OCI-LY7 (cell line): ENCODE measurements at regions not wholly inside any gene's neighbourhood (a gene's known extent, or its start where the extent isn't known, plus 50 kb on each side); places are given as distances from the start of the nearest gene placed in this dataset.

Source experiments
- BruUV-seq: library from RNA; stranded (reverse); fragments of 400-500 nt; replicated peaks from 2 replicates; lab custom pipeline; 2021; lab: Mats Ljungman, UMichigan
- CTCF ChIA-PET: fragments of 300-600 bp; sonication (Branson Sonifier 250); formaldehyde crosslinking; loops from one replicate; lab custom pipeline; 2022; ENCODE audit warnings: antibody characterized with exemption; ENCODE audit not compliant: unreplicated experiment; lab: Charles Lee
- POLR2A ChIA-PET: fragments of 300-600 bp; sonication (Branson Sonifier 250); formaldehyde crosslinking; loops from one replicate; lab custom pipeline; 2022; ENCODE audit warnings: antibody characterized with exemption; lab: Charles Lee
- DNase-seq: peaks from one replicate; pipeline ENCODE4 v3.0.0-alpha.2; 2015; ENCODE audit warnings: low spot score
- H2AFZ ChIP-seq: fragments of 200-600 bp; sonication (generic), shearing (Covaris generic); 2 replicates; pipeline ENCODE4 v1.6.1; 2014; ENCODE audit warnings: mild to moderate bottlenecking, antibody characterized with exemption, low read length, moderate library complexity
- H3K27ac ChIP-seq: fragments of 200-600 bp; sonication (generic); 2 replicates; pipeline ENCODE4 v1.5.1; 2014; ENCODE audit warnings: mixed run types, low read depth, mild to moderate bottlenecking, moderate library complexity, low read length, inconsistent platforms; ENCODE audit not compliant: poor library complexity, severe bottlenecking
- H3K36me3 ChIP-seq: fragments of 200-600 bp; sonication (generic); 2 replicates; pipeline ENCODE4 v1.6.1; 2014; ENCODE audit warnings: mild to moderate bottlenecking, antibody characterized with exemption, low read length, moderate library complexity, mixed read lengths; ENCODE audit not compliant: insufficient read depth
- H3K4me1 ChIP-seq: fragments of 200-600 bp; sonication (generic); 2 replicates; pipeline ENCODE4 v1.5.1; 2014; ENCODE audit warnings: mild to moderate bottlenecking, low read length; ENCODE audit not compliant: insufficient read depth, poor library complexity, severe bottlenecking
- H3K4me2 ChIP-seq: fragments of 200-600 bp; sonication (generic); 2 replicates; pipeline ENCODE4 v1.6.1; 2014; ENCODE audit warnings: mild to moderate bottlenecking, low read length
- H3K4me3 ChIP-seq: fragments of 200-600 bp; sonication (generic); 2 replicates; pipeline ENCODE4 v1.5.1; 2014; ENCODE audit warnings: mild to moderate bottlenecking, low read depth, low read length; ENCODE audit not compliant: poor library complexity, severe bottlenecking
- H3K79me2 ChIP-seq: fragments of 200-600 bp; sonication (generic); 2 replicates; pipeline ENCODE4 v1.6.1; 2016; ENCODE audit warnings: low read depth, mild to moderate bottlenecking, low read length, moderate library complexity, mixed read lengths; ENCODE audit not compliant: insufficient read depth
- H3K9me2 ChIP-seq: fragments of 200-600 bp; sonication (generic); 2 replicates; pipeline ENCODE4 v1.6.1; 2016; ENCODE audit warnings: mild to moderate bottlenecking, low read length, mixed read lengths; ENCODE audit not compliant: insufficient read depth
- H3K9me3 ChIP-seq: fragments of 200-600 bp; sonication (generic); 2 replicates; pipeline ENCODE4 v1.6.1; 2014; ENCODE audit warnings: mild to moderate bottlenecking, mixed run types, low read length, mixed read lengths
- H4K20me1 ChIP-seq: fragments of 200-600 bp; sonication (generic); 2 replicates; pipeline ENCODE4 v1.6.1; 2014; ENCODE audit warnings: mild to moderate bottlenecking, antibody characterized with exemption, low read length, moderate library complexity, mixed read lengths; ENCODE audit not compliant: insufficient read depth
- EZH2phosphoT487 ChIP-seq: fragments of 200-600 bp; sonication (generic); IDR thresholded peaks from 2 replicates; pipeline ENCODE4 v1.6.1; 2018; ENCODE audit warnings: low read depth, borderline replicate concordance, mild to moderate bottlenecking, mixed run types, antibody characterized with exemption, low read length, moderate library complexity, mixed read lengths
- intact Hi-C: fragments of 100-400 bp; cut with micrococcal nuclease; formaldehyde crosslinking; loops from one replicate; pipeline ENCODE4 v1.10.0; 2022; ENCODE audit not compliant: unreplicated experiment
- TF ChIP-seq, protein P1 (sequence below): fragments of 200-600 bp; sonication (generic); conservative IDR thresholded peaks from 2 replicates; pipeline ENCODE4 v1.5.1; 2014; ENCODE audit warnings: mild to moderate bottlenecking, antibody characterized with exemption, low read length, moderate library complexity, mixed read lengths

DNA sequence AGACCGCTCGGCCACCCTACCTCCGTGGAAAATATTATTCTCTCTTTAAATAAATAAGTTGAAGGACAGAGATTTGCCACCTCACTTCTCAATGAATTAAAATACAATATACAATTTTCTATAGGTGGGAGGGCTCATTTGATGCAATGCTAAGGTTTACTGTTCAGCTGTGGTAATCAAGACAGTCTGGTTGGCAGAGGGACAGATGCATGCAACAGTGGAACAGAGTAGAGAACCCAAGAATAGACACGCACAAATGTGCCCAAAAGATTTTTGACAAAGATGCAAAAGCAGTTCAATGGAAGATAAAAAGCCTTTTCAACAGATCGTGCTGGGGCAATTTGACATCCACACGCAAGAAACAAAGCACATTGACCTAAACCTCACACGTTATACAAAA, 145.2 kb downstream of the CEBPB start:
- Histone ChIP-seq H2AFZ (no peak overlapping the region), H3K9me2 (no peaks in the 10 kb centered on the region), H3K4me2 (no peak overlapping the region), H3K9me3 (no peaks in the 10 kb centered on the region), H4K20me1 (no peaks in the 10 kb centered on the region), H3K79me2 (no peaks in the 10 kb centered on the region), H3K4me1 (no peaks in the 10 kb centered on the region), H3K36me3 (no peaks in the 10 kb centered on the region), H3K27ac (no peak overlapping the region), H3K4me3 (no peak overlapping the region)
- ChIA-PET CTCF (no interaction called here), POLR2A (no interaction called here)
- no peak for DNase-seq
- intact Hi-C loops = no loop called here
- TF ChIP-seq, protein P1, sequence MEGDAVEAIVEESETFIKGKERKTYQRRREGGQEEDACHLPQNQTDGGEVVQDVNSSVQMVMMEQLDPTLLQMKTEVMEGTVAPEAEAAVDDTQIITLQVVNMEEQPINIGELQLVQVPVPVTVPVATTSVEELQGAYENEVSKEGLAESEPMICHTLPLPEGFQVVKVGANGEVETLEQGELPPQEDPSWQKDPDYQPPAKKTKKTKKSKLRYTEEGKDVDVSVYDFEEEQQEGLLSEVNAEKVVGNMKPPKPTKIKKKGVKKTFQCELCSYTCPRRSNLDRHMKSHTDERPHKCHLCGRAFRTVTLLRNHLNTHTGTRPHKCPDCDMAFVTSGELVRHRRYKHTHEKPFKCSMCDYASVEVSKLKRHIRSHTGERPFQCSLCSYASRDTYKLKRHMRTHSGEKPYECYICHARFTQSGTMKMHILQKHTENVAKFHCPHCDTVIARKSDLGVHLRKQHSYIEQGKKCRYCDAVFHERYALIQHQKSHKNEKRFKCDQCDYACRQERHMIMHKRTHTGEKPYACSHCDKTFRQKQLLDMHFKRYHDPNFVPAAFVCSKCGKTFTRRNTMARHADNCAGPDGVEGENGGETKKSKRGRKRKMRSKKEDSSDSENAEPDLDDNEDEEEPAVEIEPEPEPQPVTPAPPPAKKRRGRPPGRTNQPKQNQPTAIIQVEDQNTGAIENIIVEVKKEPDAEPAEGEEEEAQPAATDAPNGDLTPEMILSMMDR = no peak
- TF ChIP-seq EZH2phosphoT487 = no peak
- no TSS peak for BruUV-seq

DNA sequence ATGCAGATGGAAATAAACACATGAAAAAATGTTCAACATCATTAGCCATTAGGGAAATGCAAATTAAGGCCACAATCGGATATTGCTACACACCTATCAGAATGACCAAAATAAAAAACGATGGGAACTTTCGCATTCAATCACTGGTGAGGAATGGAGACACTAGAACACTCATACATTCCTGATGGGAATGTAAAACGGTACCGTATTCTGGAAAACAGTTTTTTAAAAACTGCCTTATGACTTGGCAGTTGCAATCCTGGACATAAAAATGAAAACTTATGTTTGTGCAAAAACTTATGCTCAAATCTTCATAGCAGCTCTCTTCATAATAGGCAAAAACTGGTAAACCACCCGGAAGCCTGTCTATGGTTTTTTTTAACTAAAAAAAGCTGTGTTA, 146.0 kb downstream of the CEBPB start:
- Histone ChIP-seq H3K79me2 (no peaks in the 10 kb centered on the region), H4K20me1 (no peaks in the 10 kb centered on the region), H3K9me2 (no peaks in the 10 kb centered on the region), H3K4me1 (no peaks in the 10 kb centered on the region), H3K27ac (no peak overlapping the region), H2AFZ (no peak overlapping the region), H3K4me2 (no peak overlapping the region), H3K36me3 (no peaks in the 10 kb centered on the region), H3K4me3 (no peak overlapping the region), H3K9me3 (no peaks in the 10 kb centered on the region)
- CTCF ChIA-PET = no interaction called here
- POLR2A ChIA-PET = no interaction called here
- TF ChIP-seq EZH2phosphoT487 = no peak
- TF ChIP-seq, protein P1 = no peak
- DNase-seq = no peak
- intact Hi-C loops = no loop called here
- no TSS peak for BruUV-seq

GRCh38 chr20:50337521-50338466, 147.2 kb downstream of the CEBPB start:
- Histone ChIP-seq H3K27ac (no peak overlapping the region), H3K36me3 (no peaks in the 10 kb centered on the region), H3K9me3 (no peaks in the 10 kb centered on the region), H3K79me2 (no peaks in the 10 kb centered on the region), H2AFZ (no peak overlapping the region), H3K4me3 (no peak overlapping the region), H3K4me1 (no peaks in the 10 kb centered on the region), H3K4me2 (no peak overlapping the region), H3K9me2 (no peaks in the 10 kb centered on the region), H4K20me1 (no peaks in the 10 kb centered on the region)
- no peak for TF ChIP-seq EZH2phosphoT487
- TF ChIP-seq, protein P1 = no peak
- ChIA-PET CTCF (no interaction called here), POLR2A (no interaction called here)
- no peak for DNase-seq
- no TSS peak for BruUV-seq
- intact Hi-C loops = no loop called here
